NCI-H146 treated with DMSO at 0.1 percent for 48 hours (cell line): ENCODE measurements at regions not wholly inside any gene's neighbourhood (a gene's known extent, or its start where the extent isn't known, plus 50 kb on each side); places are given as distances from the start of the nearest gene placed in this dataset.

ENCODE experiments used
- DNase-seq: peaks from one replicate; lab custom pipeline; 2025; ENCODE audit not compliant: unreplicated experiment; lab: John Stamatoyannopoulos, UW

GRCh38 chr3:124174910-124175874, 183.3 kb upstream of the ROPN1 start:
- no peak for DNase-seq

- no peak for DNase-seq
Observed at GRCh38 chr3:124177071-124177470, 185.1 kb upstream of the ROPN1 start.

- DNase-seq = no peak
Observed at GRCh38 chr3:124178531-124178930, 186.6 kb upstream of the ROPN1 start.

GRCh38 chr3:124200407-124200806, 208.5 kb upstream of the ROPN1 start:
- no peak for DNase-seq

- no peak for DNase-seq
Observed at GRCh38 chr3:124201226-124201625, 209.3 kb upstream of the ROPN1 start.

GRCh38 chr3:124201786-124202185, 209.9 kb upstream of the ROPN1 start:
- DNase-seq = no peak

GRCh38 chr3:124202754-124203153, 210.8 kb upstream of the ROPN1 start:
- no peak for DNase-seq

GRCh38 chr3:124203292-124203691, 211.4 kb upstream of the ROPN1 start:
- no peak for DNase-seq

DNA sequence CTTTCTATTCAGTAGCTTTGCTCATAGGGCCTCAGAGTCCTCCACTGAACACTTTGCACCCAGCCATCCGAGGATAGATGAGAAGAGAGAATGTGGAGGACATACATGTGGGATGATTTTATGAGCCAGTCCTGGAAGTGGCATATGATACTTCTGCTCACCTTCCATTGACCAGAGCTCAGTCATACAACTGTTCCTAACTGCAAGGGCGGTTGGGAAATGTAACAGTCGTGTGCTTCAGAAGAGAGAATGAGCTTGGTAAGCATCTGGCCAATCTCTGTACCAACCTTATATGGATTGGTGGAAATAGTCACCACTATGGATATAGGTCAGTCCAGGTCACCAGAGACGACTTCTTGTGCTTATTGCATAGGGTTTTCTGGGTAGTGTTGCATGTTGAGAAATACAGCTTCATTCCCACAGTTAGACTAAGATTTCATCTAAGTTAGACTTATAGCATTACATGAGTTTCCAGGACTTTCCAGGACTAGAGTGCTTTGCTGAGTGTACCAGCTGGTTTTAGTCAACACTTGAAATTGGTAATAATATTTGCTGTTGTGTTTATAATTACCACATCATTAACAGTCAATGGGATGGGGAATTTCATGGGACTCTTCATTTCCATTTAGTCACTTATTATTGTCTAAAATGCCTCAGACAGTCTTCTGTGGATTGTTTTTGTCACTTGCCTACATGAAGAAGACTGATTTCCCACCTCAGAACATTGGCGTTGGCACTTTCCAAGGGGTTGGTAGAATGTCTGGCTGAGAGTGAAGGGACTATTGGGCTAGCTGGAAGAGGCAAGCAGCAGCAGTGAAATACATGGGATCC, 214.5 kb upstream of the ROPN1 start:
- no peak for DNase-seq

GRCh38 chr3:124207077-124207476, 215.2 kb upstream of the ROPN1 start:
- no peak for DNase-seq

- no peak for DNase-seq
Observed at GRCh38 chr3:124207873-124208485, 216.1 kb upstream of the ROPN1 start.

- no peak for DNase-seq
Observed at GRCh38 chr3:124209426-124209825, 217.5 kb upstream of the ROPN1 start.

DNA sequence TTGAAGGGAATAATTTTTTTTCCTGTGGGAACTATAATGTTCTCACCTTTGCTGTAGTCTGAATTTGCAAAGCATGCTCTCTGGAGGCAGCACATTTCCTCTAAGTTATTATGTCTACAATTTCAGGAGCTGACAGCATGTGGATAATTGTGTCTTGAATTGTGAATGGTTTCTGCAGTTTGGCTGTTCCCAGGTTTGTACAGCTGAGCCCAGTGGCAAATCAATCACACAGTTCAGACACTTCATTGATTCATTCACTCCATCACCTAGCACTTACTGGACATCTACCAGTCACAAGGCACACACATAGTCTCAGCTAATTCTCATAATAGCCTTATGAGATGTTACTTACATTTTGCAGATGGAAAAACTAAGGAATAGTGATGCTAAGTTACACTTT, 219.0 kb upstream of the ROPN1 start:
- DNase-seq = no peak

- DNase-seq = no peak
Observed at GRCh38 chr3:124213641-124214040, 221.7 kb upstream of the ROPN1 start.

- no peak for DNase-seq
Observed at GRCh38 chr3:124217542-124217941, 225.6 kb upstream of the ROPN1 start.

GRCh38 chr3:124221422-124221821, 229.5 kb upstream of the ROPN1 start:
- peak; percentile 84 for DNase-seq

GRCh38 chr3:124223853-124224252, 231.9 kb upstream of the ROPN1 start:
- DNase-seq = no peak

GRCh38 chr3:124227150-124227630, 235.3 kb upstream of the ROPN1 start:
- no peak for DNase-seq

DNA sequence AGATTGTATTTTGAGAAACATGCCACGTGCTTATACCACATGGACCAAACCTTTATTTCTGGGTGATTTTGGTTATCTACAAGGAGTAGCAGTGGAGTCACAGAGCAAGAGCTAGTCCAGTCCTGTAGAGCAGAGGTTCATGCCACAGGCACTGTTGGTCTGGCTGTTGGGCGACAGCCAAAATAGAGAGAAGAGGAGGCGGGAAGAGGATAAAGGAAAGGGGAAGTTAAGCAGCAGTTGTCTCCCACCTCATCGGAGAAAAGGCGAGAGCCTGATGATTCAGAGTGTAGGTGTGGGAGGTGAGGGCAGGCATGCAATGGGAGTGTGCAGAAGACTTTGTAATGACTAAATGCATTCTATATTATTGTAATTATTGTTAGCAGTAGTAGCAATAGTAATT, 237.5 kb upstream of the ROPN1 start:
- DNase-seq = no peak

DNA sequence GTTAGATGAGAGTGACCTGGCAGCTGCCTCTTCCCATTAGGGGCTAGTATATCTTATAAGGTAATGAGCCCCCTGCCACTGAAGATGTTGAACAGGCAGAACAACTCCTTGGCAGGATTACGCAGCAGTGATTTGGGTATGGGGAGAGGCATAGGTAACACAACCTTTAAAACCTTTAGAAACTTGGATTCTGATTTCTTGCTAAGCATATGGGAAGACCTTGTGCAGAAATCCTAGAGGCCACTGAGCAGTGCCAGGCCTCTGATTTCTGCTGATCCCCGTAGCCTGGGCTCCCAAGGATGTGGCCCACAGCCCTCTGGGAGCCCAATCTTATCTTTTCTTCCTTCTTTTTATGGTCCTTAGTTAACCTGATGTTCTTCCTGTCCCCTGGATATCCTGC, 237.9 kb upstream of the ROPN1 start:
- DNase-seq = no peak

DNA sequence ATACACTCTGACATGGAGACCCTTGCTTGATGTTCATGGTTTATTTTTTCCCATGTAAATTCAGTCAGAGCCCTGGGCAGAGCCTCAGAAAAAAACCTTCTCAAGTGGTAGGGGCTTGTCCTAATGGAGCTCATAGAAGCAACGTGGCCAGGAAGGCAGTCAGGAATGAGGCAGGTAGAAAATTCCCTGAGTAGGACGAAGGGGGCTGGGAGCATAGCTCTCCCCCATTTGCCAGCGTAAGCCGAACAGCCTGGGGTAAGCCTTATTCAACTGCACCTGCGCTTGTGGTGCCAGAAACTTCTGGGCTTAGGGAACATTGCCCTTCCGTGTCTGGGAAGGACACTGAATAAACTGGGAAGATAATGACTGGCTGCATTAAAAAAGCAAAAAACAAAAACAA, 238.5 kb upstream of the ROPN1 start:
- DNase-seq = no peak
